ENCODE measurements at regions not wholly inside any gene's neighbourhood (a gene's known extent, or its start where the extent isn't known, plus 50 kb on each side); places are given as distances from the start of the nearest gene placed in this dataset.
A peak's percentile ranks its signal among the peaks of the same experiment; 100 is the strongest.
"Not testable (repeated sequence)": the region's sequence is repeated elsewhere in the genome, so short reads cannot be mapped to it uniquely, and the experiment has no call there.

- DNase-seq (ENCODE audit: low spot score), result not testable (repeated sequence)
Observed at GRCh38 chr5:96171973-96172372, 210.3 kb upstream of the ELL2 start.

DNA sequence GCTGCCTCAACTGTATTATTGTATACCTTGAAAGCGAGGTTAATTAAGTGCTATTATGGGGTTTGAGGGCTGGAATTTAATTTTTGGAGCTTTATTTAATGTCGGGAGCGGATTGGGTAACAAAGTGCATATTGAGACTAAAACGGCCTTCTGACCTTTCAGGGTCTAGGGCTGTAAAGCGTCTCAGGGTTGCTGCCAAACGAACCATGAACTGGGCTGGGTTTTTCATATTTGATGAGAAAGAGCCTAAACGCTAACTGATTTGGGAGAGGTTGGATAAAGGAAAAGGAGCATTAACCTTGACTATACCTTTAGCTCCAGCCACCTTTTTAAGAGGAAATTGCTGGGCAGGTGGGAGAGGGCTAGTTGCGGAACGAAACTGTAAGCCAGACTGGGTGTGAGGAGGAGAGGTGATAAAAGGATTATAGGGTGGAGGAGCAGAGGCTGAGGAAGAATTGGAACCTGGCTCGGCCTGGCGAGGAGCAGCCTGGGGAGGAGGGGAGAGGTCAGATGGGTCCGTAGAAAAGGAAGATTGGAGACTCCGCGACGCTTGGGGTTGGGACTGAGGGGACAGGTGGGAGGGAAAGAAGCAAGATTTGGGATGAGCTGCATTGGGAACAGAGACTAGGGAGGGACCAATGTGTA, 209.0 kb upstream of the ELL2 start:
- DNase-seq (ENCODE audit: low spot score), result not testable (repeated sequence)

- DNase-seq (ENCODE audit: low spot score), result not testable (repeated sequence)
Observed at GRCh38 chr5:96168833-96169232, 207.2 kb upstream of the ELL2 start.

GRCh38 chr5:96159043-96159442, 197.4 kb upstream of the ELL2 start:
- no peak for DNase-seq (ENCODE audit: low spot score)

GRCh38 chr5:96157841-96158291, 196.2 kb upstream of the ELL2 start:
- no peak for DNase-seq (ENCODE audit: low spot score)

DNA sequence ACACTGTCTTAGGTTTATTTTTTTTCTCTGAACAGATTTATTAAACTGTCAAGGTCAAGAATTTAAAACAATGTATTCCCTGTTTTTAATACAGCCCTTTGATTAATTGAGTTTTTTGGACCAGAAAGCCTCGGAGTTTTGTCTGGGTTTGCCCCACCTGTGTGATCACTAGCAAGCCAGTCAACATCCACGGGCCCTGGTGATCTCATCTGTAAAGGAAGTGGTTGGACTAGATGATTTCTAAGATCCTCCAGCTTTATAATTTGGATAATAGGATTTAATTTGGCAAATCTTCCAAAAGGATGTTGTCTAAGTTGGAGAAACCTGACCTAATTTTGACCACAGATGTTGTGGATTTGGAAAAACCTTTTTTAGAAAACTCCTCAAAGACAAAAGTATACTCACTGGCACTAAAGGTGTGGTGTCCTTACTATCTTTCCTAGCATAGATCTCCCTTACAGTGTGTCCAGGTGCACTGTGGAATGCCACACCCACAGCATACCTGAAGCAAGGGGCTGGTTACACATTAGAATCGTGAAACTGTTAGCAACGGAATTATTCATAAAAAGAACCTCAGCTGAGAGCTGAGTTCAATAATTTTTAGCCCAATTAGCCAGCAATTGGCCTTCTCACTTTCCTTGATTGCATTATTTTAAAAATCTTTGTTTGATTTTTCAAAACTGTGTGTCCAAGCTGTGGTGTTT, 195.6 kb upstream of the ELL2 start:
- no peak for DNase-seq (ENCODE audit: low spot score)

DNA sequence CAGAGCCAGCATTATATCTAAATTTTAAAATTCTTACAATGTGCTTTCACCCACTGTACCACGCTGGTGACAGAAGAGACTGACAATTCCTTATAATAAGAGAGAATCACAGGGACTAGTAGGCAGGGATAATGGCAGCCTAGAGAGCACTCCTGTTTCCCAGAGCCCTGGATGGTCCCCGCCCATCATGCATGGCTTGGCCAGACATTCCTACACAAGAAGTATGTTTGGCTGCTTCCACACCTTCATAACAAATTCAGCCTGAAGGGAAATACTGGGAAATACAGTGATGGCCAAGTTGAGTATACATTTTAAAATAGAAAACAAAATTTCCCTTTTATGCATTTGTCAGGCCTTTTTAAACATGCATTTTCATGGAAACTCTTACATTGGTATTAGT, 193.5 kb upstream of the ELL2 start:
- DNase-seq (ENCODE audit: low spot score), result no peak

DNA sequence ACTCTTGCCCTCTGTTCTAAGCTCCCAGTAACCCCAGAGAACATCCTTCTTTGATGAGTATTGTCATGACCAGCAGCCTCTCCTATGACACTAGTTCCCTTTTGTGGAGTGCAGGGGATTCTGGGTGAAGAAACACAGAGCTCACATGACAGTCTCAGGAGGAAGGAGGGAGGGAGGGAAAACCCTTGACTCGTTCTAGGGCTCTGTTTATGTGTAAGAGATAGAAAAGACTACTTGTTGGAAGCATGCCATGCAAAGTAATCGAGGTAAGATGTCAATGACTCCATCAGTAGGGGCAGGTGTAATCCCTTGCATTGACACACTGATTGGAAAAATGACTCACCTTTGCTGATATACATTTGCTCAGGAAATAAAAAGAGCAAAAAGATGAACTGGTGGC, 190.2 kb upstream of the ELL2 start:
- no peak for DNase-seq (ENCODE audit: low spot score)

DNA sequence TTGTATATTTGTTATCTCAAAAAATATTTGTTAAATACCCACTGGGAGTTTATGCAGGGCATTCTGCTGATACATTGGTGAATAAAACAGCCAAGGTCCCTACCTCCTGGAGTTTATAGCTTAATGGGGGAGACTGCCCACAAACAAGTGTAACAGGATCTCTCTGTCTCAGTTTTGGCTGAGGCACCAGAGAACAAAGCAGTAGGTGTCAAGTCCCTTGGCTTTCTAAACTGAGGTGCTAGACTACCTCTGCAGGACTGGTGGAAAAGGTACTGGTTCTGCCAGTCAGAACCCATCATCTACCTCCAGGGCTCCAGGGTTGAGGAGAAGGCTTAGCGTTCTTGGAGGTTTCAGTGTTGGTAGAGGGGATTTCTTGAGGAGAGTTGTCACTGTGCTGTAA, 188.4 kb upstream of the ELL2 start:
- DNase-seq (ENCODE audit: low spot score), result no peak

- no peak for DNase-seq (ENCODE audit: low spot score)
Observed at GRCh38 chr5:96149546-96149945, 187.9 kb upstream of the ELL2 start.

DNA sequence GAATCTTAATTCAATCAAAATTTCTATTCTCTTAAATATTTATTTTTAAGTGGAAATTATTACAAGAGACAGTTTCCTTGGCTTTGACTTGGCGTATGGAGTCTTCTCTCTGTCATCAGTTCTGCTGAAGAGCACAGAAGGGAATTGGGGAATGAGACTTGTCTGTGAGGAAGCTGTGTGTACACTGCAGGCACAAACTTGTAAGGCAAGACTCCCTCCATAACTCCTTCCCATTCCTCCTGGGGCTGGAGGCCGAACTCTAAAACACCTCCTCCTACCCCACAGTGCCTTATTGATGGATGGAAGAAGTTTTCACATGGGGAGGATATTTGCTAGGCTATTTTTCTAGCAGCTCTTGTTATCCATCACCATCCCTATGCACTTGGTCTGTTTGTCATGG, 187.4 kb upstream of the ELL2 start:
- DNase-seq (ENCODE audit: low spot score), result no peak

DNA sequence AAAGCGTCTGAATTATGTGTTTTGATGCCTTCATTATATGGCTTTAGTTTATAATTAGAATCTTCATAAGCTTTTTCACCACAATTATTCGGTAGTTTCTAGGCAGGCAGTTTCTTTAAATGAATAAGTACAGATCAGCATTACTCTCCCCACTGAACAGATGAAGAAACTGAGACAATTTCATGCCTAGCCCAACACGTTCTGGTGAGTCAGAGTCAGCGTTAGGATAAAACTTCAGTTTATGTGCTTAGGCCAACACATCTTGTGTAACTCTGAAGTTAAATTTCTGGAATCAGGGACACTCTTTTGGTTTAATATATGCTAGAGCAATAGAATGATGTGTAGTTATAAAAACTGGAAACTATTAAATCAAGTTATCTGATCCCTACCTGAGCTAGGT, 186.7 kb upstream of the ELL2 start:
- DNase-seq (ENCODE audit: low spot score), result no peak

DNA sequence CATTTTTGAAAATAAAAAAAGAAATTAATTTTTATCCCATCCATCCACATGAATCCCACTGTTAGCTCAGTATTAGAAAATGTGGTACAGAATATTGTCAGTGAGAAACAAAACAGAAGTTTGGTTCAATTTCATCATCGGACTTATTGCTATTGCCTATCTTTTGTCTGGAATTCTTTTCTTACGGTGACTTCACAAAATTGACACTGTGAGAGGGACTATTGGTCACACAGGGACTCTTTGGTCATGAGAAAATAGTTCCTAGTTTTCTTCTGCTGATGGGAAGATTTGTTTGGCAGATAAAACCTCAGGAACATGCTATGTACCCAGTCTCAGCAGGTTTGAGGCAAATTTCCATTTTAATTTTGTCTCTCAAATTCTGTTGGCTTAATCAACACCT, 186.2 kb upstream of the ELL2 start:
- no peak for DNase-seq (ENCODE audit: low spot score)

- peak; percentile 19 for DNase-seq (ENCODE audit: low spot score)
Observed at GRCh38 chr5:96146675-96147074, 185.0 kb upstream of the ELL2 start.

DNA sequence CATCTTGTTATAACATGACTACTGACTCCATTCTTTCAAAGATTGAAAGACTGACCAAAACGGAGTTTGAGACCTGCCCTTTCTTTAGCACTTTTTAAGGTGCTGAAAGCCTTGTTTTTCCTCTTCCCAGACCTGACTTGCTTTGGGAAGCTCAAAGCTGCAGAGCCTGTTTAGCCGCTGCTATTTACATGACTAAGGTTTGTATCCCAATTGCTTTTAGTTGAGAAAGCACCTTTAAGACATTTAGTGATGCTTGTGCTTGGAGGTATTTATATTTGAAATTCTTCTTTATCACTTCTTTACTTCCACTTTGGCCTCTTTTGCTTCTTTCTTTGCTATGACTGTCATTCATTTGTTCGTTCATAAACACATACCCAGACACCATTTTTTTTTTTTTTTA, 182.6 kb upstream of the ELL2 start:
- DNase-seq (ENCODE audit: low spot score), result no peak

DNA sequence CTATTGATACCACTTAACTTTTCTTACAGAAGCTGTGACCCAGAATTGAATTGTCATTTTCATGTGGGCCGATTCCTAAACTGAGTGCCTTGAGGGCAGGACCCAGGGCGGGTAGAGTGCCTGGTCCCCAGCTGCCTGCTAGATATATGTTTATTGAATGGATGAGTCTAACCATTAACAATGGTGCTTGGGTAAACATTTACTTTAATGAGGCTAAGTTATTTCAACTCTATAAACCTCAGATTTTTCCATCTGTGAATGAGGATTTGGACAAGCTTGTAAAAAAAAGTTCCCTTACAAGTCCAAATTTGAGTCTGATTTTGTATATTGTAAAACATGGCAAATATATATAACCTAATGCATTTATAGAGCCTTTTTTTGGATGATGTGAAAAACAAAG, 181.8 kb upstream of the ELL2 start:
- no peak for DNase-seq (ENCODE audit: low spot score)

- no peak for DNase-seq (ENCODE audit: low spot score)
Observed at GRCh38 chr5:96142786-96143434, 181.3 kb upstream of the ELL2 start.

DNA sequence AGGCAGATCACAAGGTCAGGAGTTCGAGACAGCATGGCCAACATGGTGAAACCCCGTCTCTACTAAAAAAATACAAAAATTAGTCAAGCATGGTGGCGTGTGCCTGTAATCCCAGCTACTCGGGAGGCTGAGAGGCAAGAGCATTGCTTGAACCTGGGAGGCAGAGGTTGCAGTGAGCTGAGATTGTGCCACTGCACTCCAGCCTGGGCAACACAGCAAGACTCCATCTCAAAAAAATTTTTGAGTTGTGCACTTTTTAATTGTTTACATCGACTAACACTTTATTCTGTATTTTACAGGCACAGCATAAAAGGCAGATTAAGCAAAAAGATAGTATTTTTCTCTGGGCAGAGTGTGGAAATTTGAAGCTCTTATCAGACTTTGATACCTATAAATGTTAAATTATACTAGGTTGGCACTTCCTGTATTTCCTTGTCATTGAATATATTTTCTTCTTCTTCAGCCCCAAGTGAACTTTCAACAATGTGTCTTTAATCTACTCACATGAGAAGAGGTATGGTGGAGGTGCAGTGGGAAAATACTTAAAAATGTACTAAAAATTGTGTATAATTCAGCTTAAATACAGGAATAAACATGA, 180.6 kb upstream of the ELL2 start:
- DNase-seq (ENCODE audit: low spot score), result no peak

- DNase-seq (ENCODE audit: low spot score), result peak; percentile 41
Observed at GRCh38 chr5:96141749-96142148, 180.1 kb upstream of the ELL2 start.

DNA sequence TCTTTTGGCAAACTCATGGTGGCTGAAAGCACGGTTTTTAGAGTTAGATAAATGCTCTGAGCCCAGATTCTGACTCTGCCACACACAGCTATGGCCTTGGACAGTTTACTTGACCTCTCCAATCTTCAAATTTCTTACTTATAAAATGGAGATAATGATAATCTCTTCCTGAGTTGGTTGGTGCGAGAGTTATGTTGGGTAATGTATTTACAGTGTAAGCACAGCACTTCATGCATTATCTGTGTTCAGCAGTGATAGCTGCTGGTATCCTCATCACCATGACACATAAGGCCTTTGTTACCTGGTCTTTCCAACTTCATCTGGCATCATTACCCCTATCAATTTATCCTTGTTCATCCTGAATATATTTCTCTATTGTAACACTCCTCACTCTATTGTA, 178.8 kb upstream of the ELL2 start:
- no peak for DNase-seq (ENCODE audit: low spot score)

- DNase-seq (ENCODE audit: low spot score), result no peak
Observed at GRCh38 chr5:96140084-96140483, 178.4 kb upstream of the ELL2 start.

- DNase-seq (ENCODE audit: low spot score), result no peak
Observed at GRCh38 chr5:96134886-96135285, 173.2 kb upstream of the ELL2 start.
